ENCODE measurements at regions not wholly inside any gene's neighbourhood (a gene's known extent, or its start where the extent isn't known, plus 50 kb on each side); places are given as distances from the start of the nearest gene placed in this dataset.
A peak's percentile ranks its signal among the peaks of the same experiment; 100 is the strongest.

DNA sequence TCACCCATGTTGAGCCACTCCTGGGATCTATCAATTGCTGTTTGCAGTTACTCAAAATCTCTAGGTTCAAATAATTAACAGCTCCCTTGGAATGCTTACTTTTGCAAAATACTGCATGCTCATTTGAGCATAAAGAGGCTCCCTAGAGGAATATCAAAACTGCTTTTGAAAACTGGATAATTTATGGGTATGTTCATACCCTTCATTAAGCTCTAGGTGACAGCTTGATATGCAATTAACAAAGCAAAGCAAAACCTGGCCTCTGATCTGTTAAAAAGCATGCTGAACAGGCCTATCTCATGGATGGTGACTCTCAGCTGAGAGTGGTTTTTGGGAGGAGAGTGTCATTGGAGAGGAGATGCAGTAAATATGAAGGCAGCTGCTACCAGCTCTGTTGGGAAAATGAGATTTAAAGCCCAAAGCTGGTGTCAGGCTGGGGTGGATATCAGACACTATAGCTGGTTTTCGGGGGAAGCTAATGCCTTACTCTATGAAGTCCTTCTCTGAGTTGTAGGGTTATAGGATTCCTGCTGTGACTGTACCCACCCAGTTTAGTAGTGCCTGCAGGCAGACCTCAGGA is 110.9 kb downstream of the RASSF10 start:
- no peak overlapping the region for H3K27ac ChIP-seq

DNA sequence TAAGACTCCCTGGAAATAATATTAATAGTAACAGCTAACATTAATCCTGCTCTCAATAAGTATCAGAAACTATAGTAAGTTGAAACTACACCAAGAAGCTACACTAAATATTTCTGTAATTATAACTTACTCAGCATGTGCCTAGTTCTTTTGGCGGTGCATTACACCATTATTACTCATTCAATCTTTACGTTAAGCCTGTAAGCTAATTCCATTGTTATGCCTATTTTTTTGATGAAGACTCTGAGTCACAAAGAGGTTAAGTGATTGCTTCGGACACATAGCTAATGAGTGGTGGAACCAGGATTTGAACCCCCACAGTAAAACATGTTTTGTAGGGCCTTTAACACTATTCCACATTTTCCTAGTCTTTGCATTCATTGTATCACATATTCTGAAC is 111.6 kb downstream of the RASSF10 start:
- H3K27ac ChIP-seq, result no peak overlapping the region
- TF ChIP-seq, protein P1, sequence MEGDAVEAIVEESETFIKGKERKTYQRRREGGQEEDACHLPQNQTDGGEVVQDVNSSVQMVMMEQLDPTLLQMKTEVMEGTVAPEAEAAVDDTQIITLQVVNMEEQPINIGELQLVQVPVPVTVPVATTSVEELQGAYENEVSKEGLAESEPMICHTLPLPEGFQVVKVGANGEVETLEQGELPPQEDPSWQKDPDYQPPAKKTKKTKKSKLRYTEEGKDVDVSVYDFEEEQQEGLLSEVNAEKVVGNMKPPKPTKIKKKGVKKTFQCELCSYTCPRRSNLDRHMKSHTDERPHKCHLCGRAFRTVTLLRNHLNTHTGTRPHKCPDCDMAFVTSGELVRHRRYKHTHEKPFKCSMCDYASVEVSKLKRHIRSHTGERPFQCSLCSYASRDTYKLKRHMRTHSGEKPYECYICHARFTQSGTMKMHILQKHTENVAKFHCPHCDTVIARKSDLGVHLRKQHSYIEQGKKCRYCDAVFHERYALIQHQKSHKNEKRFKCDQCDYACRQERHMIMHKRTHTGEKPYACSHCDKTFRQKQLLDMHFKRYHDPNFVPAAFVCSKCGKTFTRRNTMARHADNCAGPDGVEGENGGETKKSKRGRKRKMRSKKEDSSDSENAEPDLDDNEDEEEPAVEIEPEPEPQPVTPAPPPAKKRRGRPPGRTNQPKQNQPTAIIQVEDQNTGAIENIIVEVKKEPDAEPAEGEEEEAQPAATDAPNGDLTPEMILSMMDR (conservative IDR thresholded peaks at IDR 0.05), result no peak

More for the DNA sequence above, 110.9 kb downstream of the RASSF10 start:
- TF ChIP-seq, protein P1 (conservative IDR thresholded peaks at IDR 0.05), result no peak

DNA sequence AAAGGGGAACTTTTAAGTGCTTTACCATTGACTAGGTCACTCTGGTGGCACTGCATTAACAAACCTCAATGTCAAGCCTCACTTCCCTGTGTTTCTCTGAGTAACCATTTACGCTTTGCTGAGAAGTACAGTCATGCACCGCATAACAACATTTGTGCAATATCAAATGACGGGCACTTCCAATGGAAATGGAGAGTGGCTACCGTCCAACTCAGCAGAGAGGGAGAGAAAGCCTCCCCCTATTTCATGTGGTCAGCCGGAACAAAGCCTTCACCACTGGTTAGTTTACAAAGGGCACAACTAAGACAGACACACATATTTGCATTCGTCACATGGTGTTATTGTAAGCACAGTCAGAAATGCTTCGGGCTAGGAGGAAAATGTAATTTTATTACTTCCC is 117.3 kb downstream of the RASSF10 start:
- peak overlapping the region; percentile 33 for H3K27ac ChIP-seq
- TF ChIP-seq, protein P1 (conservative IDR thresholded peaks at IDR 0.05), result no peak

DNA sequence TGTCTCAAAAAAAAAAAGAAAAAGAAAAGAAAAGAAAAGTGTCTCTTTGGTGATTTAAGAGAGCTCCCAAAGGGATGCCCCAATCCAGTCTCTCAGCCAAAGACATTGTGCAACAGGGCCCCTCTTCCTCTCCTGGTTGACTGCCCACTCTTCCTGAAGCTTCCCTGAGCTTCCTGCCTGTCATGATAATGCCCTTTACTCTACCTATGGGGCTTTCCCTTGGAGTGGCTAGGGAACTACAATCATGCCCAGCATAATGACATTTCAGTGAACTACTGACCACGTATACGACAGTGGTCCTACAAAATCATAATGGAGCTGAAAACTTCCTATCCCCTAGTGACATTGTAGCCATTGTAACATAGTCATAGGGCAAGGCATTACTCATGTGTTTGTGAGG is 118.0 kb downstream of the RASSF10 start:
- TF ChIP-seq, protein P1 (conservative IDR thresholded peaks at IDR 0.05), result no peak

DNA sequence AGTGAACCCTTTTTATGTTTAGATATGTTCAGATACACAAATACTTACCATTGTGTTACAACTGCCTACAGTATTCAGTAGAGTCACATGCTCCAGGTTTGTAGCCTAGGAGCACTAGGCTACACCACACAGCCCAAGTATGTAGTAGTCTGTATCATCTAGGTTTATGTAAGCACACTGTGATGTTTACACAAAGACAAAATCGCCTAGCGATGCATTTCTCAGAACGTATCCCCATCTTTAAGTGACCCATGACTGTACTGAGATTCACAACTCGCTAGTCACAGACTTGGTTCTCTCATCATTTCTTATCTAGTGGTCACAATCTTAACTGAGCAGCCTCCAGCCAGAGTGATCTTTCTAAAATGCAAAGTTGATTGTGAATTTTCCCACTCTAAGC is 119.2 kb downstream of the RASSF10 start:
- TF ChIP-seq, protein P1 (conservative IDR thresholded peaks at IDR 0.05), result no peak
- H3K27ac ChIP-seq, result no peak overlapping the region

More for the DNA sequence above, 118.0 kb downstream of the RASSF10 start:
- peak overlapping the region; percentile 33 for H3K27ac ChIP-seq

DNA sequence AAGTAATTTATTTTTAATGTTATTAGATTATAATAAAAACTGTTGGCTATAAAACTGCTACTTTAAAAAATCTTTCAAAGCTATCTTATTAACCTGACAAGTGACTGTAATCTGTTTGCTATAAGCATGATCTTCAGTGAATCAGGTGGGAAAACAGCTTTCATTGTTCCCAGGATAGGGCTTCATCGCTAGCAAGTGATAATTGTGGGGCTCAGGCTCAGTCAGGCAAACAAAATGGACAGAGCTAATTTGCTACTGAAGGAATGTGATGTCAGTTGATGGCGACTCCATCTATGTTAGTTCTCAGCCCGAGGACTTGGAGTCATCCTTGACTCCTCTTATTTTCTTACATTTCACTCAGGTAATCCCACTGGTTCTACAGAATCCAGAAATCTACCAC is 125.0 kb downstream of the RASSF10 start:
- peak overlapping the region; percentile 13; the same call in 1 of the 2 replicates for H3K27ac ChIP-seq
- TF ChIP-seq, protein P1 (conservative IDR thresholded peaks at IDR 0.05), result no peak

DNA sequence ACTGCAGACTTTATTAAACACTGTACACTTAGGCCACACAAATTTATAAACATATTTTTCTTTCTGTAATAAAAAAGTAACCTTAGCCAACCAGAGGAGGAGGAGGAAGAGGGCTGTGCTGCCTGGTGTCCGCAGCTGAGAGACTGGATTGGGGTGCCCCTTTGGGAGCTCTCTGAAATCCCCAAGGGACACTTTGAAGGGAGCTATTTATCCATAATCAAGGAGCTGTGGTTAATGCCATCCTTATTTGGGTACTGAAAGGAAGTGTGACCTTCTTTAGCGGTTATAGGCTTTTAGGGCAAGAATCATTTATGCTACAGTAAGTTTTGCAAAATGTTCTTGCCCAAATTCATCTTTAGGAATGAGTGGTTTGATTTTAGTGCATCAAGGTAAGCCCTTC is 125.8 kb downstream of the RASSF10 start:
- TF ChIP-seq, protein P1 (conservative IDR thresholded peaks at IDR 0.05), result no peak
- H3K27ac ChIP-seq, result peak overlapping the region; percentile 13; the same call in 1 of the 2 replicates

Measured in VCaP (cell line).